Suprapubic skin (tissue), 4 donors: ENCODE measurements at regions not wholly inside any gene's neighbourhood (a gene's known extent, or its start where the extent isn't known, plus 50 kb on each side); places are given as distances from the start of the nearest gene placed in this dataset.

Source experiments
- POLR2A ChIP-seq, 2 donors: fragments of 450-650 bp; IDR thresholded peaks; one replicate each; pipeline ENCODE4 v1.6.1; 2017; ENCODE audit warnings: antibody characterized with exemption in 2 of 2, mild to moderate bottlenecking in 2 of 2, moderate library complexity in 2 of 2
- POLR2AphosphoS5 ChIP-seq, 3 donors: sonication (generic); formaldehyde crosslinking; IDR thresholded peaks; one replicate each; pipeline ENCODE4 v1.6.1; 2017; ENCODE audit warnings: antibody characterized with exemption in 3 of 3
- TF ChIP-seq, protein P1 (sequence below), 2 donors: fragments of 200-600 bp in 1 of 2; fragments of 450-650 bp in 1 of 2; sonication (generic) in 1 of 2; IDR thresholded peaks; one replicate each; pipeline ENCODE4 v1.5.1; 2016 to 2019; ENCODE audit warnings: antibody characterized with exemption in 2 of 2, mild to moderate bottlenecking in 1 of 2, moderate library complexity in 1 of 2

- TF ChIP-seq POLR2AphosphoS5 (IDR thresholded peaks at IDR 0.05) (no peak), POLR2A (IDR thresholded peaks at IDR 0.05) (no peak)
- TF ChIP-seq, protein P1, sequence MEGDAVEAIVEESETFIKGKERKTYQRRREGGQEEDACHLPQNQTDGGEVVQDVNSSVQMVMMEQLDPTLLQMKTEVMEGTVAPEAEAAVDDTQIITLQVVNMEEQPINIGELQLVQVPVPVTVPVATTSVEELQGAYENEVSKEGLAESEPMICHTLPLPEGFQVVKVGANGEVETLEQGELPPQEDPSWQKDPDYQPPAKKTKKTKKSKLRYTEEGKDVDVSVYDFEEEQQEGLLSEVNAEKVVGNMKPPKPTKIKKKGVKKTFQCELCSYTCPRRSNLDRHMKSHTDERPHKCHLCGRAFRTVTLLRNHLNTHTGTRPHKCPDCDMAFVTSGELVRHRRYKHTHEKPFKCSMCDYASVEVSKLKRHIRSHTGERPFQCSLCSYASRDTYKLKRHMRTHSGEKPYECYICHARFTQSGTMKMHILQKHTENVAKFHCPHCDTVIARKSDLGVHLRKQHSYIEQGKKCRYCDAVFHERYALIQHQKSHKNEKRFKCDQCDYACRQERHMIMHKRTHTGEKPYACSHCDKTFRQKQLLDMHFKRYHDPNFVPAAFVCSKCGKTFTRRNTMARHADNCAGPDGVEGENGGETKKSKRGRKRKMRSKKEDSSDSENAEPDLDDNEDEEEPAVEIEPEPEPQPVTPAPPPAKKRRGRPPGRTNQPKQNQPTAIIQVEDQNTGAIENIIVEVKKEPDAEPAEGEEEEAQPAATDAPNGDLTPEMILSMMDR (IDR thresholded peaks at IDR 0.05) = no peak
These were observed 97.9 kb upstream of the SLC7A1 start for GRCh38 chr13:29693275-29693945.
